Ishikawa (cell line): ENCODE measurements at regions not wholly inside any gene's neighbourhood (a gene's known extent, or its start where the extent isn't known, plus 50 kb on each side); places are given as distances from the start of the nearest gene placed in this dataset.

Experiments
- CEBPB ChIP-seq: IDR thresholded peaks from 2 replicates; pipeline ENCODE4 v1.6.1; 2012
- CREB1 ChIP-seq: IDR thresholded peaks from 2 replicates; pipeline ENCODE4 v1.6.1; 2012; ENCODE audit warnings: low read depth
- EGR1 ChIP-seq: IDR thresholded peaks from 2 replicates; pipeline ENCODE4 v1.6.1; 2012
- EP300 ChIP-seq: IDR thresholded peaks from 2 replicates; pipeline ENCODE4 v1.6.1; 2012; ENCODE audit warnings: borderline replicate concordance
- FOXM1 ChIP-seq: IDR thresholded peaks from 2 replicates; pipeline ENCODE4 v1.6.1; 2012; ENCODE audit warnings: low read depth, borderline replicate concordance
- MAX ChIP-seq: IDR thresholded peaks from 2 replicates; pipeline ENCODE4 v1.6.1; 2012
- RAD21 ChIP-seq: IDR thresholded peaks from 2 replicates; pipeline ENCODE4 v1.6.1; 2012; ENCODE audit warnings: low read depth
- REST ChIP-seq: IDR thresholded peaks from 2 replicates; pipeline ENCODE4 v1.6.1; 2012; ENCODE audit warnings: low read depth, mild to moderate bottlenecking
- TAF1 ChIP-seq: IDR thresholded peaks from 2 replicates; pipeline ENCODE4 v1.6.1; 2012; ENCODE audit warnings: low read depth, mild to moderate bottlenecking
- TEAD4 ChIP-seq: IDR thresholded peaks from 2 replicates; pipeline ENCODE4 v1.6.1; 2012
- YY1 ChIP-seq: IDR thresholded peaks from 2 replicates; pipeline ENCODE4 v1.6.1; 2012; ENCODE audit warnings: low read depth
- TF ChIP-seq, protein P1 (sequence below): IDR thresholded peaks from 2 replicates; pipeline ENCODE4 v1.6.1; 2012

DNA sequence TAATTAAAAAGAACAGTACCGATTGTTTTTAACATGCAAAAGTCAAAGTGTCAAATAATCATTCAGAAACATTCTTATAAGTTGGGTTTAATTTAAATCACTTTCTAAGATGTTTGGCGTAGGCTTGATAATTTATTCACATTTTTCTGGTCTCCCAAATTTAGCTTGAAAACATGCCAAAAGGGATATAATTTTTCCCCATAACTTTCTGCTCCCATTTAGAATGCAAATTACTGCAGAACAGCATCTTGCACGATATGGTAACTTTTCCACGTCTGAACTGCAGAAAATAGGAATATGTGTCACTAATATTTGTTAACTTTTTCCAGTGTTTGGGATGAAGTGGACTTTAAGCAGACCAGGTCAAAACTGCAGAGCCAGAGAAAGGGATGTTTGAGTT lies 1592.4 kb upstream of the SEL1L start:
- TF ChIP-seq MAX: no peak
- TF ChIP-seq EP300: no peak
- no peak for TF ChIP-seq CEBPB
- TF ChIP-seq YY1: no peak
- no peak for TF ChIP-seq RAD21
- no peak for TF ChIP-seq TAF1
- TF ChIP-seq REST: no peak
- TF ChIP-seq FOXM1: no peak
- no peak for TF ChIP-seq CREB1
- TF ChIP-seq EGR1: no peak
- TF ChIP-seq, protein P1, sequence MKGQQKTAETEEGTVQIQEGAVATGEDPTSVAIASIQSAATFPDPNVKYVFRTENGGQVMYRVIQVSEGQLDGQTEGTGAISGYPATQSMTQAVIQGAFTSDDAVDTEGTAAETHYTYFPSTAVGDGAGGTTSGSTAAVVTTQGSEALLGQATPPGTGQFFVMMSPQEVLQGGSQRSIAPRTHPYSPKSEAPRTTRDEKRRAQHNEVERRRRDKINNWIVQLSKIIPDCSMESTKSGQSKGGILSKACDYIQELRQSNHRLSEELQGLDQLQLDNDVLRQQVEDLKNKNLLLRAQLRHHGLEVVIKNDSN: no peak
- no peak for TF ChIP-seq TEAD4
